ENCODE measurements at regions not wholly inside any gene's neighbourhood (a gene's known extent, or its start where the extent isn't known, plus 50 kb on each side); places are given as distances from the start of the nearest gene placed in this dataset.

- TF ChIP-seq, protein P1, sequence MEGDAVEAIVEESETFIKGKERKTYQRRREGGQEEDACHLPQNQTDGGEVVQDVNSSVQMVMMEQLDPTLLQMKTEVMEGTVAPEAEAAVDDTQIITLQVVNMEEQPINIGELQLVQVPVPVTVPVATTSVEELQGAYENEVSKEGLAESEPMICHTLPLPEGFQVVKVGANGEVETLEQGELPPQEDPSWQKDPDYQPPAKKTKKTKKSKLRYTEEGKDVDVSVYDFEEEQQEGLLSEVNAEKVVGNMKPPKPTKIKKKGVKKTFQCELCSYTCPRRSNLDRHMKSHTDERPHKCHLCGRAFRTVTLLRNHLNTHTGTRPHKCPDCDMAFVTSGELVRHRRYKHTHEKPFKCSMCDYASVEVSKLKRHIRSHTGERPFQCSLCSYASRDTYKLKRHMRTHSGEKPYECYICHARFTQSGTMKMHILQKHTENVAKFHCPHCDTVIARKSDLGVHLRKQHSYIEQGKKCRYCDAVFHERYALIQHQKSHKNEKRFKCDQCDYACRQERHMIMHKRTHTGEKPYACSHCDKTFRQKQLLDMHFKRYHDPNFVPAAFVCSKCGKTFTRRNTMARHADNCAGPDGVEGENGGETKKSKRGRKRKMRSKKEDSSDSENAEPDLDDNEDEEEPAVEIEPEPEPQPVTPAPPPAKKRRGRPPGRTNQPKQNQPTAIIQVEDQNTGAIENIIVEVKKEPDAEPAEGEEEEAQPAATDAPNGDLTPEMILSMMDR (IDR thresholded peaks at IDR 0.05 in 2 of 3, conservative IDR thresholded peaks at IDR 0.05 in 1 of 3; ENCODE audit: control insufficient read depth in 2 of 3, extremely low read depth in 1 of 3, insufficient read depth in 1 of 3, low read depth in 3 of 3, low read length in 3 of 3), result no peak
- TF ChIP-seq NR2C2 (IDR thresholded peaks at IDR 0.05; ENCODE audit: borderline replicate concordance, control insufficient read depth, insufficient read length, low read depth), result no peak
- no peak for TF ChIP-seq POLR2A (IDR thresholded peaks at IDR 0.05; ENCODE audit: low read depth, low read length)
- no peak for TF ChIP-seq SIN3A (IDR thresholded peaks at IDR 0.05; ENCODE audit: low read depth, low read length)
- no peak for TF ChIP-seq POLR2AphosphoS5 (IDR thresholded peaks at IDR 0.05; ENCODE audit: low read length)
- TF ChIP-seq NBN (IDR thresholded peaks at IDR 0.05), result no peak
- no peak for TF ChIP-seq BACH1 (IDR thresholded peaks at IDR 0.05; ENCODE audit: borderline replicate concordance)
- TF ChIP-seq CREB1 (IDR thresholded peaks at IDR 0.05; ENCODE audit: low read depth), result no peak
- TF ChIP-seq YY1 (IDR thresholded peaks at IDR 0.05; ENCODE audit: low read depth, low read length), result no peak
- TF ChIP-seq MYC (IDR thresholded peaks at IDR 0.05; ENCODE audit: insufficient read depth, insufficient read length, insufficient replicate concordance, low read length, severe bottlenecking), result no peak
- TF ChIP-seq FOS (IDR thresholded peaks at IDR 0.05; ENCODE audit: borderline replicate concordance, extremely low read depth, insufficient read length), result no peak
- TF ChIP-seq CHD1 (IDR thresholded peaks at IDR 0.05; ENCODE audit: low read depth, low read length), result no peak
- no peak for TF ChIP-seq IRF3 (IDR thresholded peaks at IDR 0.05)
- TF ChIP-seq, protein P2, sequence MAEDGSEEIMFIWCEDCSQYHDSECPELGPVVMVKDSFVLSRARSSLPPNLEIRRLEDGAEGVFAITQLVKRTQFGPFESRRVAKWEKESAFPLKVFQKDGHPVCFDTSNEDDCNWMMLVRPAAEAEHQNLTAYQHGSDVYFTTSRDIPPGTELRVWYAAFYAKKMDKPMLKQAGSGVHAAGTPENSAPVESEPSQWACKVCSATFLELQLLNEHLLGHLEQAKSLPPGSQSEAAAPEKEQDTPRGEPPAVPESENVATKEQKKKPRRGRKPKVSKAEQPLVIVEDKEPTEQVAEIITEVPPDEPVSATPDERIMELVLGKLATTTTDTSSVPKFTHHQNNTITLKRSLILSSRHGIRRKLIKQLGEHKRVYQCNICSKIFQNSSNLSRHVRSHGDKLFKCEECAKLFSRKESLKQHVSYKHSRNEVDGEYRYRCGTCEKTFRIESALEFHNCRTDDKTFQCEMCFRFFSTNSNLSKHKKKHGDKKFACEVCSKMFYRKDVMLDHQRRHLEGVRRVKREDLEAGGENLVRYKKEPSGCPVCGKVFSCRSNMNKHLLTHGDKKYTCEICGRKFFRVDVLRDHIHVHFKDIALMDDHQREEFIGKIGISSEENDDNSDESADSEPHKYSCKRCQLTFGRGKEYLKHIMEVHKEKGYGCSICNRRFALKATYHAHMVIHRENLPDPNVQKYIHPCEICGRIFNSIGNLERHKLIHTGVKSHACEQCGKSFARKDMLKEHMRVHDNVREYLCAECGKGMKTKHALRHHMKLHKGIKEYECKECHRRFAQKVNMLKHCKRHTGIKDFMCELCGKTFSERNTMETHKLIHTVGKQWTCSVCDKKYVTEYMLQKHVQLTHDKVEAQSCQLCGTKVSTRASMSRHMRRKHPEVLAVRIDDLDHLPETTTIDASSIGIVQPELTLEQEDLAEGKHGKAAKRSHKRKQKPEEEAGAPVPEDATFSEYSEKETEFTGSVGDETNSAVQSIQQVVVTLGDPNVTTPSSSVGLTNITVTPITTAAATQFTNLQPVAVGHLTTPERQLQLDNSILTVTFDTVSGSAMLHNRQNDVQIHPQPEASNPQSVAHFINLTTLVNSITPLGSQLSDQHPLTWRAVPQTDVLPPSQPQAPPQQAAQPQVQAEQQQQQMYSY (CRISPR knock-in tag; IDR thresholded peaks at IDR 0.05), result no peak
Measured at GRCh38 chr2:100722125-100722524, 97.8 kb upstream of the NPAS2 start.

Measured in GM12878 (cell line).